Muscle of leg (tissue), 3 donors: ENCODE measurements at regions not wholly inside any gene's neighbourhood (a gene's known extent, or its start where the extent isn't known, plus 50 kb on each side); places are given as distances from the start of the nearest gene placed in this dataset.
A peak's percentile ranks its signal among the peaks of the same experiment; 100 is the strongest.
"Not testable (repeated sequence)": the region's sequence is repeated elsewhere in the genome, so short reads cannot be mapped to it uniquely, and the experiment has no call there.

Experiments
- DNase-seq: peaks from one replicate; pipeline ENCODE4 v3.0.0; 2013
- H3K27ac ChIP-seq: one replicate; pipeline ENCODE4 v1.5.1; 2013; ENCODE audit warnings: mild to moderate bottlenecking, low read length, control low read depth
- H3K27me3 ChIP-seq: one replicate; pipeline ENCODE4 v1.6.1; 2013; ENCODE audit warnings: low read length; ENCODE audit not compliant: control insufficient read depth, insufficient read depth
- H3K36me3 ChIP-seq: one replicate; pipeline ENCODE4 v1.6.1; 2013; ENCODE audit warnings: low read length; ENCODE audit not compliant: control insufficient read depth, insufficient read depth
- H3K4me1 ChIP-seq: one replicate; pipeline ENCODE4 v1.6.1; 2013; ENCODE audit warnings: low read length; ENCODE audit not compliant: control insufficient read depth, insufficient read depth
- H3K4me3 ChIP-seq: one replicate; pipeline ENCODE4 v1.5.1; 2013; ENCODE audit warnings: low read length, control low read depth
- H3K9me3 ChIP-seq: replicated peaks from 2 replicates; pipeline ENCODE4 v1.6.1; 2013; ENCODE audit warnings: low read depth, low read length; ENCODE audit not compliant: control insufficient read depth
- WGBS: methylation state at CpG from one replicate; pipeline ENCODE4 v1.1.5; 2013; ENCODE audit warnings: missing lambda C conversion rate; ENCODE audit not compliant: insufficient coverage; 5-methylcytosine and 5-hydroxymethylcytosine counted together

DNA sequence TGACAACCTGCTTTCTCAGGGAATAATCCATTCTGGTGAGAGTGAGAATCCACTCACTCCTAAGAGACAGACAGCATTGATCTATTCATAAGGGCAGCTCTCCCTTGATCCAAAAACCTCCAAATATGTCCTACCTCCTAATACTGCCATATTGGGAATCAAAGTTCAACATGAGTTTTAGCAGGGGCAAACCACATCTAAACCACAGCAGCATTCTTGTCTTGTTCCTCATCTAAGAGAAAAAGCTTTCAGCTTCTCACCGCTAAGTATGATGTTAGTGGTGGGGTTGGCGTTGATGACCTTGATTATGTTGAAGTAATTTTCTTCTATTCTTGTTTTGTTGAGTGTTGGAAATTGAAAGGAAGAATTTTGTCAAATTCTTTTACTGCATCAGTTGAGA, 69.6 kb downstream of the SERTM2 start:
- no peak overlapping the region for H3K4me3 ChIP-seq
- no CpG with 5 or more reads among the region's 2 CpGs for WGBS
- H3K36me3 ChIP-seq, result no peaks in the 10 kb centered on the region
- no peaks in the 10 kb centered on the region for H3K4me1 ChIP-seq
- no peak overlapping the region for H3K27ac ChIP-seq
- no peak for DNase-seq
- peaks cover 5% of the 10 kb centered on the region for H3K27me3 ChIP-seq
- H3K9me3 ChIP-seq, result no peaks in the 10 kb centered on the region

DNA sequence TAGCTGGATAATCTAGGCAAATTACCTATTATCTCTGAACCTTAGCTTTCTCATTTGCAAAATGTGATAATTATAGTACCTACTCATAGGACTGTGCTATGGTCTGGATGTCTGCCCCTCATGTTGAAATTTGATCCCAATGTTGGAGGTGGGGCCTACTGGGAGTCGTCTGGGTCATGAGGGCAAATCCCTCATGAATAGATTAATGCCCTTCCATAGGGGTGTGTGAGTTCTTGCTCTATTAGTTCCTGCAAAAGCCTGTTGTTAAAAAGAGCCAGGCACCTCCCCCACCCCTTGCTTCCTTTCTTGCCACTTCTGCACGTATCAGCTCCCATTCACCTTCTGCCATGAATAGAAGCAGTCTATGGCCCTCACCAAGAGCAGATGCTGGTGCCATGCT, 73.9 kb downstream of the SERTM2 start:
- Histone ChIP-seq H3K27ac (no peak overlapping the region), H3K4me3 (no peak overlapping the region), H3K4me1 (no peaks in the 10 kb centered on the region), H3K9me3 (no peaks in the 10 kb centered on the region), H3K27me3 (peaks cover 5% of the 10 kb centered on the region), H3K36me3 (no peaks in the 10 kb centered on the region)
- DNase-seq, result no peak
- no CpG with 5 or more reads among the region's 2 CpGs for WGBS

DNA sequence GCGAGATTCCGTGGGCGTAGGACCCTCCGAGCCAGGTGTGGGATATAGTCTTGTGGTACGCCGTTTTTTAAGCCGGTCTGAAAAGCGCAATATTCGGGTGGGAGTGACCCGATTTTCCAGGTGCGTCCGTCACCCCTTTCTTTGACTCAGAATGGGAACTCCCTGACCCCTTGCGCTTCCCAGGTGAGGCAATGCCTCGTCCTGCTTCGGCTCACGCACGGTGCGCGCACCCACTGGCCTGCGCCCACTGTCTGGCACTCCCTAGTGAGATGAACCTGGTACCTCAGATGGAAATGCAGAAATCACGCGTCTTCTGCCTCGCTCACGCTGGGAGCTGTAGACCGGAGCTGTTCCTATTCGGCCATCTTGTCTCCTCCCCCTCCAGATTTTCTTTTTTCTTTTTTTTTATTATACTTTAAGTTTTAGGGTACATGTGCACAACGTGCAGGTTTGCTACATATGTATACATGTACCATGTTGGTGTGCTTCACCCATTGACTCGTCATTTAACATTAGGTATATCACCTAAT, 83.0 kb downstream of the SERTM2 start:
- 69% methylated on average over 12 of the region's 28 CpGs for WGBS
- not testable (repeated sequence) for H3K27ac ChIP-seq, DNase-seq, H3K36me3 ChIP-seq, H3K27me3 ChIP-seq, H3K4me1 ChIP-seq, H3K9me3 ChIP-seq, H3K4me3 ChIP-seq

DNA sequence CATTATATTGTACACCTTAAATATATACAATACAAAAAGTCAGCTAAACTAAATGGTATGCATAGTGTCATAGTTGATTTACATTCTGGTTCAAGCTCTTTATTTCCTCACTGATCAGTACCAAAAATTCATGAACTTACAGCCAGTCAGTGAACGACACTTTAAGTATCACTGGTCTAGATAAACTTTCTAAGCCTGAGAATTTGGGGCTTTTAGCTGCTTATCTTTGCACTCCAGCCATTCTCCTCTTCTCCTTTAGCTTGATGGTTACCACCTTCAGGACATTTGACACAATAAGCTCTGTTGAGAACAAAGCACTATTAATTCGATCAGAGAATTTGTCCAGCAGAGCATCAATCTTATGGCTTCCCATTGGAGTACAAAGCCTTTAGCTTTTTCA, 83.0 kb upstream of the ALG13 start:
- 100% methylated on average over 1 of the region's 2 CpGs for WGBS
- H3K27me3 ChIP-seq, result no peaks in the 10 kb centered on the region
- H3K27ac ChIP-seq, result no peak overlapping the region
- H3K4me3 ChIP-seq, result no peak overlapping the region
- H3K9me3 ChIP-seq, result no peaks in the 10 kb centered on the region
- H3K36me3 ChIP-seq, result no peaks in the 10 kb centered on the region
- DNase-seq, result no peak
- H3K4me1 ChIP-seq, result no peaks in the 10 kb centered on the region

DNA sequence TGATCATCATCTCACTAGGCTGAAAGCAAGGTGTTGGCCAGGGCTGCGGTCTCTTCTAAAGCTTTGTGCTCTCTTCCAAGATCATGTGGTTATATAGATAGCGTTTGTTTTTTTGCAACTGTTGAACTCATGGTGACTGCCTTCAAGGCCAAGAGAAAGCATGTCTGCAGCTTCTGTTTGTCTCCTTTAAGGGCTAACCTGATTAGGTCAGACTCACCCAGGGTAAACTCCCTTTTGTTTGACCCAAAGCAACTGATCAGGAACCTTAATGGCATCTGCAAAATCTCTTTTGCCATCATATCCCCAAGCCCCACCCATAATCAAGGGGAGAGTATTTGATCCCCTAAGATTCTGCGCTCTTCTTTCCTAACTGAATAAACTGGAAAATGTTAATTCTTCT, 72.2 kb upstream of the ALG13 start:
- no peaks in the 10 kb centered on the region for H3K4me1 ChIP-seq

DNA sequence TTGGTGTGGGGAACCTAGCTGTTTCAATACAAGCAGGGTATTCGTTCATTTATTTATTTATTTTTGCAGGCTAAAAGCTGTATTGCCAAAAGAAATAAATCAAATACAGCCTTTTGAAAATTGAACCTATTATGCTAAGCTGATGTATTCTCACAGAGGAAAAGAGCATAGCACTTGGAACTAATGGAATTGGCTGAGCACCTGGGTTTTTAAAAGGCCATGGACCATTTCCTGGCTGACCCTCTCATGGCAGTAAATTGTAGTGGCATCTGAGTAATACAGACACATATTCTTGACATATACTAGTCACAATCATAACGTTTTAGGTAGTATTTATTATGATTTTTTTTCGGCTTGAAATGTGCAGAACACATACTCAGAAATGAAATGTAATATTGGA, 71.8 kb upstream of the ALG13 start:
- no peak overlapping the region for H3K27ac ChIP-seq
- H3K36me3 ChIP-seq, result no peaks in the 10 kb centered on the region
- peaks cover 6% of the 10 kb centered on the region for H3K27me3 ChIP-seq
- WGBS, result no CpG with 5 or more reads among the region's 3 CpGs
- no peaks in the 10 kb centered on the region for H3K4me1 ChIP-seq
- no peak overlapping the region for H3K4me3 ChIP-seq
- no peak for DNase-seq
- no peaks in the 10 kb centered on the region for H3K9me3 ChIP-seq

More for the DNA sequence above, 72.2 kb upstream of the ALG13 start:
- Histone ChIP-seq H3K27me3 (peaks cover 6% of the 10 kb centered on the region), H3K4me3 (no peak overlapping the region), H3K27ac (no peak overlapping the region), H3K36me3 (no peaks in the 10 kb centered on the region), H3K9me3 (no peaks in the 10 kb centered on the region)
- DNase-seq, result no peak
- 93% methylated on average over 2 of the region's 3 CpGs for WGBS

DNA sequence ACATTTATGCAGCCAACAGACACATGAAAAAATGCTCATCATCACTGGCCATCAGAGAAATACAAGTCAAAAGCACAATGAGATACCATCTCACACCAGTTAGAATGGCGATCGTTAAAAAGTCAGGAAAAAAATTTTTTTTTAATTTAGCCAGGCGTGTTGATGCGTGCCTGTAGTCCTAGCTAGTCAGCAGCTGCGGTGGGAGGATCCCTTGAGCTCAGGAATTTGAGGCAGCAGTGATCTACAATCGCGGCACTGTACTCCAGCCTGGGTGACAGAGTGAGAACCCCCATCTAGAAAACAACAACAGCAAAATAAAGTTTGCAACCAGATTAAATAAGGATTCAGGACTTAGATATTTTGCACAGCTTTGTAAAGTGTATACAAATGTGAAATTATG, 65.7 kb upstream of the ALG13 start:
- 88% methylated on average over 3 of the region's 7 CpGs for WGBS
- Histone ChIP-seq H3K4me1 (no peaks in the 10 kb centered on the region), H3K27me3 (no peaks in the 10 kb centered on the region), H3K36me3 (no peaks in the 10 kb centered on the region), H3K9me3 (no peaks in the 10 kb centered on the region), H3K27ac (no peak overlapping the region), H3K4me3 (no peak overlapping the region)
- no peak for DNase-seq

DNA sequence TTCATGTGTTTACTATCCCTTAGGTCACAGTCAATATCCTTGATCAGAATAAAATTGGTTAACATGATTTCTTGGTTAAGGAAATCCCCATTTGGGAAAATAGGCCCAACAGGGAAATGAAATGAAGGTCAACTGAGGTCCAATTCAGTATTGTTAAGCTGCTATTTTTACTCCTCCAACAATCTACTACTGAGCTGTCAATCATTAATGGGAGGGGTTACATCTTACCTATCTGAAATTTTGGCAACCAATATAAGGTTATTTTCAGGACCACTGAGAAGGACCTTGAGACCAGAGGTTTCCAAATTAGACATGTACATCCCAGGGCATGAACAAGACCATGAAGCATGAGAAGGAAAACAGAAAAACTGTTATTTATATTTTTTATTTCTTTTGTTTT, 64.2 kb upstream of the ALG13 start:
- Histone ChIP-seq H3K27ac (no peak overlapping the region), H3K36me3 (no peaks in the 10 kb centered on the region), H3K4me3 (no peak overlapping the region), H3K4me1 (no peaks in the 10 kb centered on the region), H3K27me3 (no peaks in the 10 kb centered on the region), H3K9me3 (no peaks in the 10 kb centered on the region)
- DNase-seq, result no peak

DNA sequence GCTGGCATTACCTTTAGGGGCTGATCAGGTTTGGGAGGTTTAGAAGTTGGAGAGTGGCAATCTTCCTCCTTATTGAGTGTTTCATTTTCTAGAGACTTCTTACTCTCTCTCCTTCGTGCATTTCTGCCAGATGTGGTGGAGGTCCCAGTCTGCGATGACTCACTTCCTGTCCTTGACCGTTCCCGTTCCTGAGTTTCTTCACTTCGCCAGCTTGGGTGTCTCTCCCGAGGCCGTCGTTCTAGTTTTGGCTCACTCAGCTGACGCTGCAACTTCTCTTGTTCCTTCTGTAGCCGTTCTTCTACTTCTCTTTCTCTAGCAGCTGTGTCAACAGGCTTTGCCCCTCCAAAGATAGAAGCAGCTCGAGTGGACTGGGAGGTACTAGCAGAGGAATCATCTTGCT, 60.9 kb upstream of the ALG13 start:
- H3K9me3 ChIP-seq, H3K27ac ChIP-seq, H3K4me3 ChIP-seq, H3K27me3 ChIP-seq, H3K36me3 ChIP-seq, H3K4me1 ChIP-seq: not testable (repeated sequence)
- DNase-seq, result peak; percentile 29
- WGBS, result 58% methylated on average over 4 of the region's 11 CpGs

DNA sequence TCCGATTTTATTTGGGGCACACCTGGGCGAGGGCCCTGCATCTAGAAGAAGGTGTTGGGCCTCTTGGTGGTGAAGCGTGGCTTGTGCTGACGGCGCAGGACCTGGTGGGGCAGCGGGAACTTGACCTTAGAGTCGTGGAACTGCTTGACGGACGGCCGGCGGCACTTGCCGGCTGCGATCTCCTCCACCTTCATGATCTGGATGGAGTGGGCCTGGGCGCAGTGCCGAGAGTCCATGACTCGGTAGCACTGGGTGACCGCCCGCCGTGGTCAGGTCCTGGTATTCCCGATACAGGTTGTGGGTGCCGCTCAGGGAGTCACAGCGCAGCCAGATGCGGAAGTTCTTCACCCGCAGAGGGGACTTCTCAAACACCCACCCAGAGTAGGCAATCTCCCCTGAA, 56.8 kb upstream of the ALG13 start:
- H3K4me1 ChIP-seq, result no peaks in the 10 kb centered on the region
- H3K4me3 ChIP-seq, result no peak overlapping the region
- no peaks in the 10 kb centered on the region for H3K9me3 ChIP-seq
- WGBS, result 85% methylated on average over 20 of the region's 24 CpGs
- H3K27me3 ChIP-seq, result peaks cover 2% of the 10 kb centered on the region
- no peak for DNase-seq
- no peaks in the 10 kb centered on the region for H3K36me3 ChIP-seq
- H3K27ac ChIP-seq, result no peak overlapping the region

DNA sequence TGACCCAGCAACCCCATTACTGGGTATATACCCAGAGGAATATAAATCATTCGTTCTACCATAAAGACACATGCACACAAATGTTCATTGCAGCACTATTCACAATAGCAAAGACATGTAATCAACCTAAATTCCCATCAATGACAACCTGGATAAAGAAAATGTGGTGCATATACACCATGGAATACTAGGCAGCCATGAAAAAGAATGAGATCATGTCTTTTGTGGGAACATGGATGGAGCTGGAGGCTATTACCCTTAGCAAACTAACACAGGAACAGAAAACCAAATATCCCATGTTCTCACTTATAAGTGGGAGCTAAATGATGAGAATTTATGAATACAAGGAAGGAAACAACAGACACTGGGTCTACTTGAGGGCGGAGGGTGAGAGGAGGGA, 53.7 kb upstream of the ALG13 start:
- H3K27me3 ChIP-seq, DNase-seq, H3K4me1 ChIP-seq, H3K27ac ChIP-seq, H3K9me3 ChIP-seq, H3K4me3 ChIP-seq, H3K36me3 ChIP-seq: not testable (repeated sequence)
- no CpG with 5 or more reads among the region's 2 CpGs for WGBS
